Loucy (cell line): ENCODE measurements at regions not wholly inside any gene's neighbourhood (a gene's known extent, or its start where the extent isn't known, plus 50 kb on each side); places are given as distances from the start of the nearest gene placed in this dataset.

ENCODE experiments used
- CTCF ChIP-seq: fragments of 200-600 bp; sonication (generic); conservative IDR thresholded peaks from 2 replicates; pipeline ENCODE4 v1.5.1; 2014; ENCODE audit warnings: mild to moderate bottlenecking, antibody characterized with exemption, low read length
- EZH2phosphoT487 ChIP-seq: fragments of 200-600 bp; IDR thresholded peaks from 2 replicates; pipeline ENCODE4 v1.6.1; 2018; ENCODE audit warnings: antibody characterized with exemption, mild to moderate bottlenecking, moderate library complexity, borderline replicate concordance

- TF ChIP-seq CTCF (no peak), EZH2phosphoT487 (no peak)
These were observed 374.7 kb upstream of the GOLIM4 start for GRCh38 chr3:168470380-168470779.
